ENCODE measurements at regions not wholly inside any gene's neighbourhood (a gene's known extent, or its start where the extent isn't known, plus 50 kb on each side); places are given as distances from the start of the nearest gene placed in this dataset.

DNA sequence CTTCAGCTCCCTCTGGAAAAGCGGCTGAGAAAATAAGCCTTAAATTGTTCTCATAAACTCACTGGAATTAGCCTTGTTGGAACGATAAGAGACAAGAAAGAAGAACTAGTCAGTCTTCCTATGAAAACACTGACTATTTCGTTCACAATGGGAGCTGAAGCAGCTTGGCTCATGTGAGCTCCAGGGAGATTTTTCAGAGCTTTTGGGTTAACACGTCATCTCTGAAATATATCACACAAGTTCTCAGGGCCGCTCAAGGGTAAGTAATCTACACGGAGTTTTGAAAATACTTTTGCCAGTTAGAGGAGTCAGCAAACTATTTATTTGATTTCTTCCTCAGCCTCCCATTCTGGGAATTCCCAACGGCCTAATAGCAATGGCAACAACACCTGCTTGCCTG lies 316.2 kb upstream of the MGAT5 start:
- DNase-seq (ENCODE audit: low read depth in 2 of 2, low spot score in 1 of 2), result no peak

DNA sequence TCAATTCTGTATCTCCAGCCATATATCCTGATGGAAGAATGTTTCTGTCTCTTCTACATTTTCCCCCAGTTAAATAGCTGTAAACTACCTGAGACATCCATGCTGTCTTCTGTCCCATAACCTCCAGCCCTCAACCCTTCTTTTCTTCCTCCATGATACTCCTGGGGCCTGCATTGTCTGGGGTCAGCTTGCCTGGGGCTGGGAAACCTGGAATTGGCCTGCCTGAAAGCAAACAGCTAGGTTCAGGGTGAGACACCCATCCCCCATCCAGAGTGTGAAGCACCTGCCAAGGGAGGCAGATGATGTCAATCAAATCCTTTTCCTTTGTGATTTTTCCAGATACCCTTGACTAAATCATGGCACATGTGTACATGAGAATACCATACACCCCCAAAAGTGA lies 313.7 kb upstream of the MGAT5 start:
- DNase-seq (ENCODE audit: low read depth in 2 of 2, low spot score in 1 of 2), result no peak

DNA sequence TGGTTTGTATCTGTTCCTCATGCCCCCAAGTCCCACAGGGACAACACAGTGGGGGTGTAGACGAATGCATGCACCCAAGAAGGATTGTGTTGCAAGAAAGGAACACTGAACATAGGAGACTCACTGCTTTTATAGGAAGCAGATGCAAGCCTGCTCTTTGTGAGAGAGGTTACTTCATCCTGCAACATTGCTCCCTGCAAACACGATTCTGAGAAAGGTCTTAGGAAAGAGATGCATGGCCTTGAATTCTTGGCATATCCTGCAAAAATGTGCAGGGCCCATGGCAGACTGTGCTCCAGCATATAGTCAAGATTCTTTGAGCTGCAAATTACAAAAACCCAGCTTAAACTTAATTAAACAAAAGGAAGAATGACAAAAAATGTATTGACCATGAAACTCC lies 312.2 kb upstream of the MGAT5 start:
- no peak for DNase-seq (ENCODE audit: low read depth in 2 of 2, low spot score in 1 of 2)

DNA sequence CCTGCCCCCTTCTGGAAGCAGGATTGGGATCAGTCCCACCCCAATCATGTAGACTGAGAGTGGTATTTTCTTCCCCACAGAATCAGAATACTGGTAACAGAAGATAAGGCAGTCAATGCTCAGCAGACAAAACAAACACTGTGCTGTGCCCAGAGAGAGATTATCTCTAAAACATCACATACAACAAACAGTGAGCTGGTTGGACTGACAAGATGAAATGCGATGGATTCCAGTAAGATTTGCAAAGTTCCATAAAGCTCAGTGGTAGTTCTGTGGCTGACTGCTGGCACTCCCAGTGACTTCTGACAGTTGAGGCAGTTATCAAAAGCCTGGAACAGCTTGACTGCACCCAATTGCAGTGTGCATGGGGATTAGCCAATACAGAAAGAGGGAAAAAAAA lies 311.5 kb upstream of the MGAT5 start:
- no peak for DNase-seq (ENCODE audit: low read depth in 2 of 2, low spot score in 1 of 2)

DNA sequence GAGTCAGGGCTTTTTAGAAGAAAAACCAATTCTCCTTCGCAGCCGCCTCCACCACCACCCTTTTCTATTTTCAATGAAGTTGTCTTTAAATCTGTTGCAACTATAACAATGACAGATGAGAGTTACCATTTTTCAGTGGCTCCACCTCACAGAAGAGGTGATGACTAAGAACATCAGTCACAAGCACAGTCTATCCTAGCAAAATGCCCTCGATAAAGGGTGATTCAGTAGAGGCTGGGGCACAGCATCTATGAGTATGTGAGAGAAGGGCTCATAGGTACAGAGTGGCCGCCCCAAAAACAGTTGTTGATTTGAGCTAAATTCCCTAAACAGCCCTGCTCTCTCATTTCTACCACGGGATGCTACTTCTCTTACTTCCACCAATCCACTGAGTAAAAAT lies 310.8 kb upstream of the MGAT5 start:
- no peak for DNase-seq (ENCODE audit: low read depth in 2 of 2, low spot score in 1 of 2)

DNA sequence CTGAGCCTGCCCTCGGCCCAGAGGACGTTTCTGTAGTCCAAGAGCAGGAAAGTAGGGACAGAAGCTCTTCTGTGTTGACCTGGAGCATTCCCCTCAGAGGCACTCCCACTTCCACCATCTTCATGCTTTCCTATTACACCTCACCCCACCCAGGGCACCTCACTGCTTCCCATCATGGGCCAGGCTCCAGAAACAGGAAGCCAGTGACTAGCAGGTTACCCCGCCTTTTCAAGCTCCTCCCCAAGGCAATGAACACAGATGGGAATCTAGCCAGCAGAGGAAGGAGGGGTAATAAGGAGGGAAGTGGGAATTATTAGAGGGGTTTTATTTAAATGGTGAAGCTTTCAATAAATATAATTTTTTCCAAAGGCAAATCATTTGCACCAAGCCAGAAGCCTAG lies 308.8 kb upstream of the MGAT5 start:
- DNase-seq (ENCODE audit: low read depth in 2 of 2, low spot score in 1 of 2), result no peak

DNA sequence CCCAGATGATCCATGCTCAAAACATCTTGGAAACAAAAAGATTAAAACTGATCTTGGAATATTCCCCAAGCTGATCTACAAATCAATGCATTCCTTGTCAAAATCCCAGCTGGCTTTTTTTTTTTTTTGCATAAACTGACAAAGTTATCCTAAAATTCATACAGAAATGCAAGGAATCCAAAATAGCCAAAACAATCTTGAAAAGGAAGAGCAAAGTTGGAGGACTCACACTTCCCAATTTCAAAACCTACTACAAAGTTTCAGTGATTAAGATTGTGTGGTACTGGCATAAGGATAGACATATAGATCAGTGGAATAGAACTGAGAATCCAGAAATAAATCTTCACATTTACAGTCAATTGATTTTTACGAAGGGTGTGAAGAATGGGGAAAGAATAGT lies 306.8 kb upstream of the MGAT5 start:
- DNase-seq (ENCODE audit: low read depth in 2 of 2, low spot score in 1 of 2), result no peak

DNA sequence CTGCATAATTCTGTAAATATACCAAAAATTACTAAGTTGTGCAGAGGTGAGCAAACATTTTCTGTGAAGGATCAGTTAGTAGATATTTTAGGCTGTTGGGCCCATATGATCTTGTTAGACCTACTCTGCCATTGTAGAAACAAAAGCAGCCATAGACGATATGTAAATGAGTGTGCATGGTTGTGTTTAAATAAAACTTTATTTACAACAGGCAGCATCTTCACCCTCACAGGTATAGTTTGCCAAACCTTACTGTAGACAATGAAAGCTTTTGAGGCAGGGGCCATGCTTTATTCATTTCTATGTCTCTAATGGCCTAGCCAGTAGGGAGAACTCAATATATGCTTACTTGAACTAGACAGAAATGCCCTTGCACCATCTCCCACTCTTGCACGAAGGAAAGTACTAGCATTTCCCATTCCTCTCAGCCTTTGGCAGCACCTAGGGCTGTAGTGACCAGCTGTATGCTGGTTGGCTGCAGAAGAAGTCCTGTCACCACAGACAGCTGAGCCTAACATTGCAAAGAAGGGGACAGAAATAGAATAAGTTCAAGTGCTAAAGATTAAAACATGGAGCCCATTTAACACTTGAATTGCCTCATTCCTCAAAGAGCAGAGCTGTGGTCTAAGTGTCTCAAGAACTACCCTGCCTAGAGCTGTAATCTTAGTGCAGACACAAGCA lies 305.1 kb upstream of the MGAT5 start:
- no peak for DNase-seq (ENCODE audit: low read depth in 2 of 2, low spot score in 1 of 2)

DNA sequence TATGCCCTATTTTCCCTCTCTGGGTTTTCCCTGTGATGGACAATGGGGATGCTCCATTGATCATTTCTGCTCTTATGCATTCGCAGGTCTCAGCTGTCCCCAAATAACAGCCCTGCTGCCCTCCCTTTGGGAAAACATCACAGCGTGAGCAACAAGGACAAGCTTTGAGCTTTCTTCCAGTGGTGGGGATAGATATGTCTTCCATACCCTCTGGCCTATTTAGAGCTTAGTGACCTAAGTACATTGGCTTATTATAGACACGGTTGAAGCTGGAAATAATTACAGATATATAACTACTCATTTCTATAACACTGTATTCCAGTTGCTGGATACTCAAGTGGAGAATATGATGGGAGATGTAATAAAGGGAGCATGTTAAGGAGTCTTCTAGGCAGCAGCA lies 304.3 kb upstream of the MGAT5 start:
- DNase-seq (ENCODE audit: low read depth in 2 of 2, low spot score in 1 of 2), result no peak

DNA sequence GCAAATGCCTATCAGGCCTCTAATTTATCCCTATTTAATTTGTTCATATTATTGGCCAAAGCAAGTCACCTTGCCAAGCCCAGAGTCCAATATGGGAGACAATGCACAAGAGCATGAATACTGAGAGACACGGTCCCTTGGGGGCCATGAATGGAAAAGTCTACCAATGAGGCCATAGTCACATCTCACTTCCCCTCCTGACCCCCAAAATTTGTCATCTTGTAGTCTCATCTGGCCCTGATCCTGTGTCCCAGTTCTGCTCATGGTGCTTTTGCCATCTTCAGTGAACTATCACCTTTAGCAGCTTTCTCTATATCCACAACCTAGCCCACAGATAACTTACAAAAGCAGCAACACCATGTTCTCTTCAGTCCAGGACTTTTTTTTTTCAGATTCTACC lies 302.7 kb upstream of the MGAT5 start:
- DNase-seq (ENCODE audit: low read depth in 2 of 2, low spot score in 1 of 2), result no peak

DNA sequence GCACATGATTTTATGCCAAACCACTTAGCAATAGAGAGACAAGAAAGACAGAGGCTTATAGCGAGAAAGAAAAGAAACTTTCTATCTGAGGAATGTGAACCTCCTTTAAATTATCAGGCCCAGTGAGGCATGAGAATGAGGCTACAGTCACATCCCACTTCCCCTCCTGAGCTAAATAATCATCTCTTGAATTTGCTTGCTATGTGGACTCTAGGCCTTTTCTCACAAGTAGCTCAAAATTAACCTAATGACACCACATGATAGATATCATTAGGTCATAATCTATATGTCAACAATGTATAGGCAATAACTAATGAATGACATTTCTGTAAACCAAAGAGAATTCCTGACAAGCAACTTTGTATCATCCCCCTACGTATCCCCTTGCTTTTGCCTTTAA lies 301.5 kb upstream of the MGAT5 start:
- no peak for DNase-seq (ENCODE audit: low read depth in 2 of 2, low spot score in 1 of 2)

DNA sequence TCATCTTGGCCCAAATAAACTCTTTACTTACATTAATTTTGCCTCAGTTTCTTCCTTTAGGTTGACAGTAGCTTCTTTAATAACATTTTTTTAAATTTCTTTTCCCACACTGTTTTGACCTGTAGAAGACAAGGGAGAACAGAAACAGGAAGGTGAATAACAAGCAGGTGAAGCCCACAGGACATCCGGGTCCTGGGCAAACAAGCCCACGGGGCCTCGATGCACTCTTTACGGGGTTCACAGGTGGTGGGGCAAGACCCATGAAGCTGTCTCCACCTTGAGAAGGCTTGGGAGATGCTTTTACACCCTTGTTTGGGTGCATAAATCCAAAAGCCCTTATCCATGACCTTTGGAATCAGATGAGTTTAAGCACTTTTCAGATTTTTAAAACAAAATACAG lies 301.0 kb upstream of the MGAT5 start:
- no peak for DNase-seq (ENCODE audit: low read depth in 2 of 2, low spot score in 1 of 2)

DNA sequence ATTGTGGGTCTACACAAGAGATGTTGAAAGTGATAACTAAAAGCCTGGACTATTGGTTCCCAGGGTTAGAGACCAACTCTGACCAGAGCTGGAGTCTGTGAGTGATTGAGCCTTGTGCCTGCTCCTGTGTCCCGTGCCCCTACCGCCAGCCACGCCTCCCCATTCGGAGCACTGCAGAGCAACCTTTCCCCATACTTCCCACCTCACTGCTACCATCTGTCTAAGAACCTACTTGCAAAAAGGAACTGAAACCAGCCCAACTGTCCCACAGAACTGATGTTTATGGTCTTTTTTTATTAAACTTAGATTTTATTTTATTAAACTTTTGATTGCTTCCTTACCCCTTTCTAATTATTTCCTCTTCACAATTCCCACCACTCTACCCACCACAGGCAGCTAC lies 300.3 kb upstream of the MGAT5 start:
- DNase-seq (ENCODE audit: low read depth in 2 of 2, low spot score in 1 of 2), result no peak

DNA sequence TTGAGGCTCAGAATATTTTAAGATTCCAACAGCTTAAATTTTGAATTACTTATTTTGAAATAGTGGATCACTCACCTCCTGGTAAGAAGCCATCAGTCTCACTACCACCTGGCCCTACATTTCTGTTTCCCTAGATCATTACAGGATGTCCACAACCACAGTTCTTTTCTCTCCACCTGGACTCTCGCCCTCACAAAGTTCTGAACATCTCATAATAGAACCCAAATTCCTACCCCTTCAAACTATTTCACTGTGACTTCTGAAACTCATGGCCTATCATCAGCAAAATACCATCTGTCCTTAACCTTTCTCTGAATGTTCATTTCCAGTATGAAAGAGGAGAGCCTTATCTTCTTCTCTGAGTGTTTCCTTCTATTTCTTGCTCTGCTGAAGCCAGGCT lies 299.2 kb upstream of the MGAT5 start:
- no peak for DNase-seq (ENCODE audit: low read depth in 2 of 2, low spot score in 1 of 2)

DNA sequence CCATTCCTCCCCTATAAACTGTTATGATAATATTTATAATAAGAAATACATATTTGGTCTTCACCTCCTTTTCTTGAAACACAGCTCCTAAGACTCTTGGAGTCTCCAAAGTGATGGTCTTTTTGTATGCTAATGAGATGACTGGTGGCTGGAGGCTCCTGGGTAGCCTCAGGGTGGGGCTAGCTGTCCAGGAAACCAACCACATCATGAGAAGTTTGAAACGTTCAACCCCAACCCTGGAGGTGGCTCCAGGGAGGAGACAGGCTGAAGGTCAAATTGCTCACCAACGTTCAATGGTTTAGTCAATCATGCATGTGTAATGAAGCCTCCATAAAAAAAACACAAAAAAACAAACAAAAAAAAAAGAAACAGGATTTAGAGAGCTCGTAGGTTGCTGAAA lies 298.7 kb upstream of the MGAT5 start:
- DNase-seq (ENCODE audit: low read depth in 2 of 2, low spot score in 1 of 2), result no peak

DNA sequence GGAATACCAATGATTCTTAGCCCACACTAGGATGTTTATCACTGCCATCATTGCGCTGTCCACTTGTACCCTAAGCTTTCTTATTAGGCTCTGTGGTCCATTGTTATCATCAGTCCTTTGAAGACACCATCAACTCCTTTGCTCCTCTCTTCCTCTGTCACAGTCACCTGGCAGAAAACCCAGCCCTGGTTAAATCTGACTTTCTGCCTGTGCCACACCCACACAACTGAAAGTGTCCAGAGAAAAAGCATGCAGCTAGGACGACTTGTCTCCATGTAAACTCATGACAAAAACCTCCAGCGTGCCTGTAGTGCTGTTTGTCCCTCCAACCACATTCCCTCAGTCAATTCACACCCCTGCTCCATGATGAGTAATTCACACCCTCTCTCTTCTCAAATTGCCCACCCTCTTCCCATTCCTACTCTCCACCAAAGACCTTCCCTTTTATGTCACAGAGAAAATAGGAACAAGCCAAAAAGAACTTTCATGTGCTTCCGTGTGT lies 297.4 kb upstream of the MGAT5 start:
- no peak for DNase-seq (ENCODE audit: low read depth in 2 of 2, low spot score in 1 of 2)

DNA sequence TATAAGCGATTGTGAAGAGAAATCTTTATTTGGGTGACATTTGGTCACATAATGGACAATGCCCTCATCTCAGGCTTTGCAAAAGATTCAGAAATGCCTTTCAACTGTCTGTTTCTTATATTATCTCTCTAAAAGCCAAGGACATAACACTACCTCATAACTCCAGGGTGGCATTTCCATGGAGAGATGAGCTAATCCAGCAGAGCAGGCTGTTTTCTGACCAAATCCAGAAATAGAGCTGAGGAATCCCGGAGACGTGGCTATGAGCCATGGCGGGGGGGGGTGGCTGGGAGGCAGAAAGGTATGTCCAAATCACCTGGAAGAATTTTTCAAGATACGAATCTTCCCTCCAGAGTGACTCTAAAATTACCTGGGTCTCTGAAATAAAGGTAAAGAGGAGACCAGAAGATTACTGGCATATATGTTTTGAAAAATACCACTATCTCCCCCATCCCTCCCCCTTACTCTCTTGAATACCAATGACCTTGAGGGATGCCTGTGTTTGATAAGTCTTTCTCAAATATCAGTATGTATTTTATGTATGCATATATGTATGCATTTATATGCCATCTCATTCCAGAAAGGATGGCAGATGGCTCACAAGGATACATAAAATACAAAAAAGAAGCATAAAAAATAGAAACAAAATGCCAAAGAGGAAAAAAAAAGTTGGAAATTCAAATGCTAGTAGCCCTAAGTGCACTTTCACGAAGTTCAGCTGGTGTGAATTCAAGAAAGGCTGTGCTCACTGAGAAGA lies 296.0 kb upstream of the MGAT5 start:
- DNase-seq (ENCODE audit: low read depth in 2 of 2, low spot score in 1 of 2), result no peak

DNA sequence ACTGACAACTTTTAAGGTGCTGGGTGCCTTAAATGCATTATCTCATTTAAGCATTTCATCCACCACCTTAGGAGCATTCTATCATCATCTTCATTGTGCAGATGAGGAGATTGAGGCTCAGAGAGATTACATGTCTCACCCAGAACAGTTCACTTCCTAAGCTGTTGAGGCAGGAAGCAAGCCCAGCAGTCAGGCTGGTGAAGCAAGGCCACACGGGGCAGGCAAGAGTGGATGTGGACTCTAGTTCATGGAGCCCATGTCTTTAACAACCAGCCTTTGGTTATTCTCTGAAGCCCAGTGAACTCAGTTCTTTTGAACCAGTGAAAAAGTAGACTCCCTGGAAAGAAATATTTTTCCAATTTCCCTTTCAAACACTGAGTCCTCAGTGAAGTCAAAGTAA lies 294.8 kb upstream of the MGAT5 start:
- no peak for DNase-seq (ENCODE audit: low read depth in 2 of 2, low spot score in 1 of 2)

DNA sequence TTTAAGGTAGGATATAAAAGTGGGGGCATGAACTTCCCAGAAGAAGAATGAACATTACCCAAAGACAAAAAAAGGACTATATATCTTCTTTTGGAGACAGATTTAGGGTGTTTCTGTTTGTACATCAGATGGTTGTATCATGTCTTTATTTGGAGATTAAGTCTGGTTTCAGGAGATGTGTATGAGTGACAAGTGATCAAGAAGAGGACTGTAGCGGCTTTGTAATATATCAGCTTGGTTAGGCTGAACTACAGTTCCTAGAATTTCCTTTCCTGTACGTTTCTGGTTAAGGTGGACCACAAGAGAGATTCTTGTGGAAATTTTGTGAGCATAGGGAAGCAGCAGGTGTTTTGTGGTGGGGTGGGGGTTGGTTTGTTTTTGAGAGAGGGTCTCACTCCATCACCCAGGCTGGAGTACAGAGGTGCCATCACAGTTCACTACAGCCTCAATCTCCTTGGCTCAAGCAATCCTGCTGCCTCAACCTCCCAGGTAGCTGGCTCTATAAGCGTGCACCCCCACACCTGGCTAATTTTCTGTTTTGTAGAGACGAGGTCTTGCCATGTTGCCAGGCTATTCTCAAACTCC lies 287.1 kb upstream of the MGAT5 start:
- DNase-seq (ENCODE audit: low read depth in 2 of 2, low spot score in 1 of 2), result no peak

DNA sequence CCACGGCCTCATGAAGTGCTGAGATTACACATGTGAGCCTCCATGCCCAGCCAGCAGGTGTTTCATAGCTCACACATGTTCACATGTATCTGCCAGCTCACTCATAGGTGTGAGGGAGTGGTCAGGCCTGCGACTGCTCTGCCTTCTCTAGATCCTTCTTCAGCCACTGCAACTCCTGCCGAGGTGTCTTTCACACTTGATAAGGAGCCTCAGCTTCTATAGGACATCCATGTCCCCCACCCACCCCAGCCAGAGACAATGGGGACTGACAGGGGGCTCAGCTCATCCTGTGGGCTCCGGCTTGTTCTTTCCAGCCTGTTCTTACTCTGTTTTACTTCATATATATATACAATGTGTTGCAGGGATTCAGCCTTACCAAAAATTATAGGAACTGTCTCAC lies 286.5 kb upstream of the MGAT5 start:
- no peak for DNase-seq (ENCODE audit: low read depth in 2 of 2, low spot score in 1 of 2)

DNA sequence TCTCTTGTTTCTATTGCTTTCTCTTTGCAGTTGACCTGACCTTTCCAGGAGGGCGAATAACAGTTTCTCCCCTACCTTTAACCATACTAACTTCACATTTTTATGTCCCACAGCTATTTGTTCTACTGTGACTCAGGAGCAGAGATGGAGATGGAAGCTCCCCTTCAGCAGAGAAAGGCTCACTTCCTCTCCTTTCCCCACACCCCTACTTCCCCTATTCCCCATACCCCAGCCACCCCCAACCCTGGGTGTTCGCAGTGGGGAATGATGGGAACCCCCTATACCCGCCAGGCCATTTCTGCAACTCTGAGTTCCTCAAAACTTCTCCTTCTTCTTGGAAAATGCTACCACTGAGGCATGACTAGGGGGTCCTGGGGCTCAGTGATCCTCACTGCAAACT lies 285.4 kb upstream of the MGAT5 start:
- no peak for DNase-seq (ENCODE audit: low read depth in 2 of 2, low spot score in 1 of 2)

DNA sequence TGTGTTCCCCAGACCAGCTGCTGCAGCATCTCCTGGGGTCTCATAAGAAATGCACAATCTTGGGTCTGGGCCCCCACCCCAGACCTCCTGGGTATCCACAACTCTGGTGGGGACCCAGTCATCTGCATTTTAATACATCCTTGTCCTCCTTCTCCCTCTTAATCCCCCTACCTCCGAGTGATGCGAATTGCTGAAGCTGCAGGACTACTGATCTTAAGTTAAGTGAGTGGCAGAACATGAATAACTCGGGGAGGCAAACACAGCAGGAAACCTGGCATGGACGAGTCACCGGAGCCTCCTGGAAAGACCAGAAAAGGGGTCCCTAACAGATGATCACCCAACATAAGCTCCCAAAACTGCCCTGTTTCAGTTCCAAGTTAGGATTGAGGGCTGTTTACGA lies 283.2 kb upstream of the MGAT5 start:
- no peak for DNase-seq (ENCODE audit: low read depth in 2 of 2, low spot score in 1 of 2)

DNA sequence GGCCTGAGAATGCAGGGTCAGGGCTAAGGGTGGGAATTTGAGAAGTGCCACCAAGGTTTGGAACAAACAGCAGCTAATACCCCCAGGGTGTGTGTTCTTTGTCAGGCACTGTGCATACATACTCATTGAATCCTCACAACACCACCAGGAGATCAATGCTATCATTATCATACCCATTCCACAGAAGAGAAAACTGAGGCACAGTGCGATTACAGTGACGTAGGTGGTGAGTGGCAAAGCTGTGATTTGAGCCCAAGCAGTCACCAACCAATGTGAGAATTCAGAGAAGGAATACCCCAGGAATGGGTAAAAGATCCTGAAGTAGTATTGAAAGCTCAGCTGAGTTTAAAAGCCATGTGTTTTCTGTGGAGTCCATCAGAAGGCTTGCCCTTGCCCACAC lies 281.6 kb upstream of the MGAT5 start:
- DNase-seq (ENCODE audit: low read depth in 2 of 2, low spot score in 1 of 2), result no peak

Measured in stimulated activated CD8-positive, alpha-beta memory T cell treated with anti-CD3 and anti-CD28 coated beads, Interleukin-4, amount 100 ng/mL, for 1 hour (primary cell).